Psoas muscle (tissue), 7 donors: ENCODE measurements at regions not wholly inside any gene's neighbourhood (a gene's known extent, or its start where the extent isn't known, plus 50 kb on each side); places are given as distances from the start of the nearest gene placed in this dataset.
A peak's percentile ranks its signal among the peaks of the same experiment; 100 is the strongest.

ENCODE experiments used
- ATAC-seq, 4 donors: fragments of 200-7000 bp; cut with Tn5 transposase; one replicate each; pipeline ENCODE4 v1.9.1; 2020; ENCODE audit warnings: moderate library complexity in 3 of 4, mild to moderate bottlenecking in 2 of 4
- DNase-seq, 2 donors: peaks; one replicate each; pipeline ENCODE4 v3.0.0-alpha.2; 2020
- H3K27ac ChIP-seq: fragments of 200-600 bp; one replicate; pipeline ENCODE4 v1.8.0; 2022
- H3K27me3 ChIP-seq, 3 donors: fragments of 200-600 bp in 1 of 3; one replicate each; pipeline versions ENCODE4 v1.6.1 to v1.8.0; 2013 to 2022; ENCODE audit warnings: low read length in 2 of 3, mild to moderate bottlenecking in 2 of 3, moderate library complexity in 1 of 3; ENCODE audit not compliant: insufficient read depth in 3 of 3
- H3K36me3 ChIP-seq, 2 donors: fragments of 200-600 bp in 1 of 2; one replicate each; pipeline versions ENCODE4 v1.6.1 to v1.8.0; 2013 to 2022; ENCODE audit warnings: low read depth in 1 of 2, mild to moderate bottlenecking in 1 of 2, moderate library complexity in 1 of 2; ENCODE audit not compliant: insufficient read depth in 1 of 2
- H3K4me1 ChIP-seq: fragments of 200-600 bp; one replicate; pipeline ENCODE4 v1.8.0; 2022
- H3K4me3 ChIP-seq: fragments of 200-600 bp; one replicate; pipeline ENCODE4 v1.8.0; 2022; ENCODE audit warnings: mild to moderate bottlenecking
- H3K9me3 ChIP-seq: fragments of 200-600 bp; one replicate; pipeline ENCODE4 v1.8.0; 2022
- WGBS, 3 donors: extraction: QIAGEN DNeasy Blood & Tissue Kit; methylation state at CpG; one replicate each; pipeline versions ENCODE4 v1.1.6 to v1.1.7; 2013; 5-methylcytosine and 5-hydroxymethylcytosine counted together
- intact Hi-C, 2 donors: fragments of 100-400 bp; cut with DNase I; formaldehyde crosslinking; loops; one replicate each; pipeline versions ENCODE4 v1.11.0 to v1.14.2; 2022
- TF ChIP-seq, protein P1 (sequence below): fragments of 200-600 bp; IDR thresholded peaks from one replicate; pipeline ENCODE4 v1.8.0; 2022; ENCODE audit warnings: antibody characterized with exemption
- donor health status: healthy with polysubstance abuse.
- donor health status: DM: no; HTN: no; CAD: no; lungs with moderate emphysema.
- donor health status: Bipolar disorder and iron deficiency.
- donor health status: healthy.
- donor health status: DM: yes; HTN: yes; CAD: no.
- donor health status: DM: no; HTN: no; CAD: no.
- donor health status: DM: yes; HTN: yes; CAD: no.

DNA sequence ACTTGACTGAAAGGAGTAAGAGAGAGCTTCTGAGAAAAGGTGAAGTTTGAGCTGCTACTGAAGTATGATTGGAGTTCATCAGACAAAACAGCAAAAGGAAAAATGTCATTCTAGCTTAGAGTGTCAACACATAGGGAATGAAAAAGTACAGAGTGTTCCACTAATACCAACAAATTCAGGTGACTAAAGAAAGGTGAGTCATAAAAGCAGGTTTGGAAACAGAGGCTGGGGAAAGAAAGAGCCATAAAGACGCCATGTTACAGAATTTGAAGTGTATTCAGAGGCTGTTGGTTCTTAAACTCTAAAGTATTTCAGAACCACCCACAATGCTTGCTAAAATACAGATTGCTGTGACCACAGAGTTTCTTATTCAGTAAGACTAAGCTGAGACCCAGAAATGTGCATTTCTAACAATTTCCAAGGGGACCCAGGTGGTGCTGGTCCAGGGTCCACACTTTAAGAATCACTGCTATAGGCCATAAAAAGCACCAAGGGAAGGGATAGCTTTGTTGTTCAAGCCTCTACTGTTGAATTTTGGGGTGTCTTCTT lies 143.1 kb downstream of the ELAPOR2 start:
- ATAC-seq (no peak), DNase-seq (no peak)
- intact Hi-C loops: no loop called here
- Histone ChIP-seq H3K36me3 (peaks cover 0 to 26% of the 10 kb centered on the region in 2 donors), H3K9me3 (no peaks in the 10 kb centered on the region), H3K27me3 (no peaks in the 10 kb centered on the region), H3K4me3 (no peak overlapping the region), H3K4me1 (no peaks in the 10 kb centered on the region), H3K27ac (no peak overlapping the region)
- WGBS, 3 donors: 92 to 97% (median 93%) methylated on average over 1 of the region's 1 CpG
- TF ChIP-seq, protein P1, sequence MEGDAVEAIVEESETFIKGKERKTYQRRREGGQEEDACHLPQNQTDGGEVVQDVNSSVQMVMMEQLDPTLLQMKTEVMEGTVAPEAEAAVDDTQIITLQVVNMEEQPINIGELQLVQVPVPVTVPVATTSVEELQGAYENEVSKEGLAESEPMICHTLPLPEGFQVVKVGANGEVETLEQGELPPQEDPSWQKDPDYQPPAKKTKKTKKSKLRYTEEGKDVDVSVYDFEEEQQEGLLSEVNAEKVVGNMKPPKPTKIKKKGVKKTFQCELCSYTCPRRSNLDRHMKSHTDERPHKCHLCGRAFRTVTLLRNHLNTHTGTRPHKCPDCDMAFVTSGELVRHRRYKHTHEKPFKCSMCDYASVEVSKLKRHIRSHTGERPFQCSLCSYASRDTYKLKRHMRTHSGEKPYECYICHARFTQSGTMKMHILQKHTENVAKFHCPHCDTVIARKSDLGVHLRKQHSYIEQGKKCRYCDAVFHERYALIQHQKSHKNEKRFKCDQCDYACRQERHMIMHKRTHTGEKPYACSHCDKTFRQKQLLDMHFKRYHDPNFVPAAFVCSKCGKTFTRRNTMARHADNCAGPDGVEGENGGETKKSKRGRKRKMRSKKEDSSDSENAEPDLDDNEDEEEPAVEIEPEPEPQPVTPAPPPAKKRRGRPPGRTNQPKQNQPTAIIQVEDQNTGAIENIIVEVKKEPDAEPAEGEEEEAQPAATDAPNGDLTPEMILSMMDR: no peak

DNA sequence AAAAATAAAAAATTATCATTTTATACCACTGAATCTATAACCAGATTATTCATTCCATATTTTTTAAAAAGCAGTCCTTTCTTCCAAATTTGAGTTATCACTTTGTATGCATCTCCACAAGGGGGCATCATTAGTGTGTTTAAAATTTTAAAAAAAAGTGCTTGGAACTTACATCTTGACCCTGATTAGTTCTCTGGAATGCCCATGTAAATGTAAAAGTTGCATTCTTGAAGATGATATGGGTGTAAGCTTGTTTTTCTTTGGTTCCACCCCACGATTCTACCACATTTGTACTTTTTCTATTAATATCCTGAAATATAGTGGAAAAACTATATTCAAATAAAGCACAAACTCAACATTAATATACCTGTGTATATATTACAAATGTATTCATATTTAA lies 144.9 kb downstream of the ELAPOR2 start:
- H3K36me3 ChIP-seq: peaks cover 0 to 28% of the 10 kb centered on the region in 2 donors
- ATAC-seq (no peak), DNase-seq (no peak)
- TF ChIP-seq, protein P1: peak; percentile 45
- 36 to 60% (median 53%) methylated on average over 1 of the region's 1 CpG for WGBS, 3 donors
- no peaks in the 10 kb centered on the region for H3K27me3 ChIP-seq
- H3K4me1 ChIP-seq: no peaks in the 10 kb centered on the region
- H3K9me3 ChIP-seq: no peaks in the 10 kb centered on the region
- intact Hi-C loops: no loop called here
- no peak overlapping the region for H3K4me3 ChIP-seq
- H3K27ac ChIP-seq: no peak overlapping the region
